ENCODE measurements at regions not wholly inside any gene's neighbourhood (a gene's known extent, or its start where the extent isn't known, plus 50 kb on each side); places are given as distances from the start of the nearest gene placed in this dataset.

GRCh38 chr10:71043858-71044257, 155.5 kb upstream of the PCBD1 start:
- DNase-seq (ENCODE audit: low read depth), result no peak

- DNase-seq (ENCODE audit: low read depth), result no peak
Measured at GRCh38 chr10:71044720-71045119, 156.4 kb upstream of the PCBD1 start.

- no peak for DNase-seq (ENCODE audit: low read depth)
Measured at GRCh38 chr10:71045204-71045809, 156.9 kb upstream of the PCBD1 start.

- no peak for DNase-seq (ENCODE audit: low read depth)
Measured at GRCh38 chr10:71045936-71046335, 157.6 kb upstream of the PCBD1 start.

- no peak for DNase-seq (ENCODE audit: low read depth)
Measured at GRCh38 chr10:71046747-71047146, 158.4 kb upstream of the PCBD1 start.

GRCh38 chr10:71048971-71049615, 160.7 kb upstream of the PCBD1 start:
- DNase-seq (ENCODE audit: low read depth), result no peak

GRCh38 chr10:71049994-71050393, 161.6 kb upstream of the PCBD1 start:
- no peak for DNase-seq (ENCODE audit: low read depth)

GRCh38 chr10:71052076-71052660, 160.2 kb upstream of the UNC5B start:
- no peak for DNase-seq (ENCODE audit: low read depth)

GRCh38 chr10:71052708-71053107, 159.7 kb upstream of the UNC5B start:
- DNase-seq (ENCODE audit: low read depth), result no peak

GRCh38 chr10:71053169-71053895, 159.0 kb upstream of the UNC5B start:
- no peak for DNase-seq (ENCODE audit: low read depth)

GRCh38 chr10:71058308-71058707, 154.1 kb upstream of the UNC5B start:
- no peak for DNase-seq (ENCODE audit: low read depth)

- DNase-seq (ENCODE audit: low read depth), result no peak
Measured at GRCh38 chr10:71059054-71059818, 153.1 kb upstream of the UNC5B start.

GRCh38 chr10:71059943-71060342, 152.4 kb upstream of the UNC5B start:
- DNase-seq (ENCODE audit: low read depth), result no peak

GRCh38 chr10:71060476-71061426, 151.6 kb upstream of the UNC5B start:
- DNase-seq (ENCODE audit: low read depth), result no peak

- no peak for DNase-seq (ENCODE audit: low read depth)
Measured at GRCh38 chr10:71061472-71061871, 150.9 kb upstream of the UNC5B start.

GRCh38 chr10:71062156-71062555, 150.2 kb upstream of the UNC5B start:
- no peak for DNase-seq (ENCODE audit: low read depth)

GRCh38 chr10:71063401-71063800, 149.0 kb upstream of the UNC5B start:
- DNase-seq (ENCODE audit: low read depth), result no peak

GRCh38 chr10:71064413-71065118, 147.8 kb upstream of the UNC5B start:
- DNase-seq (ENCODE audit: low read depth), result no peak

GRCh38 chr10:71065659-71066058, 146.7 kb upstream of the UNC5B start:
- no peak for DNase-seq (ENCODE audit: low read depth)

- DNase-seq (ENCODE audit: low read depth), result no peak
Measured at GRCh38 chr10:71066600-71066999, 145.8 kb upstream of the UNC5B start.

All from LHCN-M2 (cell line).